Aorta (tissue), 5 donors: ENCODE measurements at regions not wholly inside any gene's neighbourhood (a gene's known extent, or its start where the extent isn't known, plus 50 kb on each side); places are given as distances from the start of the nearest gene placed in this dataset.
A peak's percentile ranks its signal among the peaks of the same experiment; 100 is the strongest.

Experiments used
- ATAC-seq: fragments of 200-7000 bp; cut with Tn5 transposase; one replicate; pipeline ENCODE4 v1.9.1; 2022; ENCODE audit warnings: moderate library complexity; ENCODE audit not compliant: low FRiP score
- DNase-seq, 2 donors: peaks; one replicate each; pipeline ENCODE4 v3.0.0-alpha.2; 2020
- H3K27ac ChIP-seq, 2 donors: one replicate each; pipeline ENCODE4 v1.5.1; 2013; ENCODE audit warnings: low read length in 2 of 2, mild to moderate bottlenecking in 2 of 2, moderate library complexity in 2 of 2, control low read depth in 1 of 2, inconsistent platforms in 1 of 2, low read depth in 1 of 2
- H3K27me3 ChIP-seq, 2 donors: one replicate each; pipeline ENCODE4 v1.6.1; 2013; ENCODE audit warnings: control low read depth in 1 of 2, low read length in 1 of 2, mild to moderate bottlenecking in 1 of 2, moderate library complexity in 1 of 2; ENCODE audit not compliant: insufficient read depth in 2 of 2, control insufficient read depth in 1 of 2
- H3K36me3 ChIP-seq, 2 donors: one replicate each; pipeline ENCODE4 v1.6.1; 2013; ENCODE audit warnings: control low read depth in 1 of 2, low read length in 1 of 2, mild to moderate bottlenecking in 1 of 2; ENCODE audit not compliant: insufficient read depth in 2 of 2, control insufficient read depth in 1 of 2
- H3K4me1 ChIP-seq, 2 donors: one replicate each; pipeline ENCODE4 v1.6.1; 2013; ENCODE audit warnings: low read length in 2 of 2, control low read depth in 1 of 2, mild to moderate bottlenecking in 1 of 2, moderate library complexity in 1 of 2; ENCODE audit not compliant: insufficient read depth in 2 of 2, control insufficient read depth in 1 of 2
- H3K4me3 ChIP-seq, 2 donors: one replicate each; pipeline ENCODE4 v1.5.1; 2013; ENCODE audit warnings: low read length in 2 of 2, control low read depth in 1 of 2, mild to moderate bottlenecking in 1 of 2
- H3K9me3 ChIP-seq: one replicate; pipeline ENCODE4 v1.6.1; 2013; ENCODE audit warnings: mild to moderate bottlenecking, low read length; ENCODE audit not compliant: control insufficient read depth
- WGBS, 2 donors: extraction: QIAGEN DNeasy Blood & Tissue Kit; methylation state at CpG; one replicate each; pipeline ENCODE4 v1.1.7; 2013; 5-methylcytosine and 5-hydroxymethylcytosine counted together
- intact Hi-C, 2 donors: fragments of 100-400 bp; cut with DNase I; formaldehyde crosslinking; loops; one replicate each; pipeline versions ENCODE4 v1.14.2 to v1.15.0; 2022
- donor health status: healthy with polysubstance abuse.
- donor health status: Bipolar disorder and iron deficiency.
- donor health status: DM: no; HTN: no; CAD: no.
- donor health status: DM: no; HTN: no; CAD: no.
- donor health status: DM: yes; HTN: yes; CAD: no.

DNA sequence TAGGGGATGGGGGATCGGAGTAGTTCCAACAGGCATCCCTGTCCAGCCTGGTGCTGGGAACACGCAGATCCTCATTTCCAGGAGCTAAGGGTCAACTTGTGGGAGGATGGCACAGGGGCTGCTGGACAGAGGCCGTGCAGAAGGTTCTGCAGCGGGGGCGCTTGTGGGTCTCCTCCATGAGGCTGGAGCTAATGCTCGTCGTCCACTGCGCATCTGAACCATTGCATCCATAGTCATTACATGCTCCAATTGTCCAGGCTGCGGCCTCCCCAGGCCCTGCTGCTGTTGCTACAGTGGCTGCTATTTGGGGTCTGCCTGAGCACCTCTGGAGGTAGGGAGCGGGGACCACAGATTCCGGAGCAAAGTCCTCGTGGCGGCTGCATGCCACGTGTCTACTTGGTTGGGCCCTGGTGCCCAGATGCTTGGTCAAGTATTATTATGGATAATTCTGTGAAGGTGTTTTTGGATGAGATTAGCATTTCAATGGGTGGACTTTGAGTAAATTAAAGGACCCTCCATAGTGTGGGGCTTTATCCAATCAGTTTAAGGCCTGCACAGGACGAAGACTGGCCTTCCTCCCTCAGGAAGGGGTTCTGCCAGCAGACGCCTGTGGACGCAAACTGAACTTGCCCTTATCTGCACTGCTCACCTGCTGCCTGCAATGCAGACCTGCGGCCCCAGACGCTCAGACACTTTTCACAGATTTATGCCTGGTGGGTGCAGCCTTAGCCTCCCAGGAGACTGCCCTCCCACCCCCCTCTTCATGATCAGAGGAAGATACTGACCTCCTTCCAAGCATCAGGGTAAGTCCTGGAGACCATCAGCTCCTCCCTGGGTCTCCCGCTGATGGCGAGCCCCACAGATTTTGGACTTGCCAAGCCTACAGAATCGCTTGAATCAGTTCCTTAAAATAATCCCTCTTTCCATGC, 127.5 kb upstream of the IRX4 start:
- no peaks in the 10 kb centered on the region for H3K9me3 ChIP-seq
- no peaks in the 10 kb centered on the region for H3K4me1 ChIP-seq
- no peak for DNase-seq
- no peak overlapping the region for H3K4me3 ChIP-seq
- intact Hi-C loops = no loop called here
- H3K27me3 ChIP-seq = no peaks in the 10 kb centered on the region
- H3K36me3 ChIP-seq = no peaks in the 10 kb centered on the region
- no peak overlapping the region for H3K27ac ChIP-seq
- no peak for ATAC-seq
- WGBS, 2 donors = 82 to 90% methylated on average over 22 of the region's 22 CpGs

- 68 to 69% methylated on average over 15 of the region's 15 CpGs for WGBS, 2 donors
- H3K27me3 ChIP-seq = no peaks in the 10 kb centered on the region
- no peak overlapping the region for H3K4me3 ChIP-seq
- H3K27ac ChIP-seq = no peak overlapping the region
- DNase-seq = no peak
- no peaks in the 10 kb centered on the region for H3K4me1 ChIP-seq
- no peak for ATAC-seq
- intact Hi-C loops = no loop called here
- no peaks in the 10 kb centered on the region for H3K36me3 ChIP-seq
- H3K9me3 ChIP-seq = no peaks in the 10 kb centered on the region
These were observed 126.3 kb upstream of the IRX4 start for GRCh38 chr5:2008851-2009629.

GRCh38 chr5:2007878-2008501, 125.3 kb upstream of the IRX4 start:
- no peaks in the 10 kb centered on the region for H3K27me3 ChIP-seq
- intact Hi-C loops = no loop called here
- no peaks in the 10 kb centered on the region for H3K9me3 ChIP-seq
- DNase-seq (peak in 1 of 2 donors; percentile 64), ATAC-seq (peak; percentile 41)
- no peaks in the 10 kb centered on the region for H3K4me1 ChIP-seq
- no peak overlapping the region for H3K4me3 ChIP-seq
- WGBS, 2 donors = 13 to 22% methylated on average over 33 to 35 of the region's 35 CpGs
- no peaks in the 10 kb centered on the region for H3K36me3 ChIP-seq
- H3K27ac ChIP-seq = no peak overlapping the region

- Histone ChIP-seq H3K4me3 (no peak overlapping the region), H3K27me3 (no peaks in the 10 kb centered on the region), H3K36me3 (no peaks in the 10 kb centered on the region), H3K27ac (no peak overlapping the region), H3K9me3 (no peaks in the 10 kb centered on the region), H3K4me1 (no peaks in the 10 kb centered on the region)
- intact Hi-C loops = no loop called here
- ATAC-seq (no peak), DNase-seq (no peak)
- 64 to 65% methylated on average over 24 of the region's 24 CpGs for WGBS, 2 donors
These were observed 124.8 kb upstream of the IRX4 start for GRCh38 chr5:2007496-2007877.

- Histone ChIP-seq H3K27me3 (no peaks in the 10 kb centered on the region), H3K4me3 (no peak overlapping the region), H3K4me1 (no peaks in the 10 kb centered on the region), H3K27ac (no peak overlapping the region), H3K9me3 (no peaks in the 10 kb centered on the region), H3K36me3 (no peaks in the 10 kb centered on the region)
- 90 to 92% methylated on average over 14 of the region's 14 CpGs for WGBS, 2 donors
- ATAC-seq (no peak), DNase-seq (no peak)
- intact Hi-C loops = no loop called here
These were observed 124.2 kb upstream of the IRX4 start for GRCh38 chr5:2006971-2007291.

GRCh38 chr5:2006193-2006970, 123.7 kb upstream of the IRX4 start:
- H3K27me3 ChIP-seq = no peaks in the 10 kb centered on the region
- DNase-seq (no peak), ATAC-seq (peak; percentile 4)
- H3K4me3 ChIP-seq = no peak overlapping the region
- intact Hi-C loops = no loop called here
- no peaks in the 10 kb centered on the region for H3K36me3 ChIP-seq
- 89% methylated on average over 24 of the region's 24 CpGs for WGBS, 2 donors
- H3K9me3 ChIP-seq = no peaks in the 10 kb centered on the region
- no peaks in the 10 kb centered on the region for H3K4me1 ChIP-seq
- no peak overlapping the region for H3K27ac ChIP-seq

DNA sequence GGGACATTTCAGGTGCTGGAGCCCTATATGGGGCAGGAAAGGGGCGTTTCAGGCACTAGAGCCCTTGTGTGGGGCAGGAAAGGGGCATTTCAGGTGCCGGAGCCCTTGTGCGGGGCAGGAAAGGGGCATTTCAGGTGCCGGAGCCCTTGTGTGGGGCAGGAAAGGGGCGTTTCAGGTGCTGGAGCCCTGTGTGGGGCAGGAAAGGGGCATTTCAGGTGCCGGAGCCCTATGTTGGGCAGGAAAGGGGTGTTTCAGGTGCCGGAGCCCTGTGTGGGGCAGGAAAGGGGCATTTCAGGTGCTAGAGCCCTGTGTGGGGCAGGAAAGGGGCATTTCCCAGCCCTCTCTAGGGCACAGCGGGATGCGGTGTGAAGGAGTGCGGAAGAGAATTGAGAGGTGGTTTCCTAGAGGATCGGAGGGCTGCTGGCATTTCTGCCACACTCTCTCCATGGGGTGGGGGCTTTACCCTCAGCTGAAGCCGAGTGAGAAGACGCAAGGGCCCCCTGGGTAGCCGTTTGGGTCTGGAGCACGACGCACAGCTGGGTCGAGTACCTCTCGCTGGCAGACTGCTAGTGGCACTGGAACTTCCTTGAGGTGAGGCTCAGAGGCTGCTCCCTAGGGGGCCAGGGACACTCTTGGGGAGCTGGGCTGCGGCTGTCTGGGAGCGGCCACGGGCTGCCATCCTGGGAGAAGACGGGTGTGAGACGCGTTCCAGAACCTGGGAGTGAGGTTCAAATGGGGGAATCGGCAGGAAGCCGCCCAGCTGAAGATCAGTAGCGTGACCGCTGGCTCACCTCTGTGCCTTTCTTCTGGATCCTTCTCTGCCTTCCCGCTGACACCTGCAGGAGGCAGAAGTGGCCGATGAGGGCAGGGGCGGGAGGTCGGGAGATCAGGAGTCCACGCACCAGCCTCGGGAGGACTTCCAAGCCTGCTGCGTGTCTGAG, 122.6 kb upstream of the IRX4 start:
- ATAC-seq (no peak), DNase-seq (no peak)
- no peaks in the 10 kb centered on the region for H3K27me3 ChIP-seq
- H3K4me1 ChIP-seq = no peaks in the 10 kb centered on the region
- H3K4me3 ChIP-seq = no peak overlapping the region
- WGBS, 2 donors = 75 to 78% methylated on average over 35 of the region's 35 CpGs
- intact Hi-C loops = no loop called here
- H3K27ac ChIP-seq = no peak overlapping the region
- no peaks in the 10 kb centered on the region for H3K36me3 ChIP-seq
- H3K9me3 ChIP-seq = no peaks in the 10 kb centered on the region
